GM23338 (cell line): ENCODE measurements at regions not wholly inside any gene's neighbourhood (a gene's known extent, or its start where the extent isn't known, plus 50 kb on each side); places are given as distances from the start of the nearest gene placed in this dataset.

Experiments
- CREB1 ChIP-seq: fragments of 250-450 bp; sonication (Bioruptor Pico); IDR thresholded peaks from 2 replicates; pipeline ENCODE4 v1.5.0; 2020; ENCODE audit warnings: low read depth, mild to moderate bottlenecking, moderate library complexity
- CTCF ChIP-seq, 2 experiments: fragments of 200-600 bp in 1 of 2; sonication (generic) in 1 of 2; conservative IDR thresholded peaks; 2 replicates each; pipeline versions ENCODE4 v1.5.1 to v1.6.1; 2016 to 2017; ENCODE audit warnings: antibody characterized with exemption in 2 of 2, low read depth in 2 of 2, mild to moderate bottlenecking in 2 of 2, moderate library complexity in 1 of 2
- EZH2 ChIP-seq: fragments of 200-600 bp; sonication (generic); IDR thresholded peaks from one replicate; pipeline ENCODE4 v1.8.0; 2017; ENCODE audit warnings: antibody characterized with exemption, mild to moderate bottlenecking, low read depth; ENCODE audit not compliant: unreplicated experiment
- EZH2phosphoT487 ChIP-seq: fragments of 200-600 bp; sonication (generic); IDR thresholded peaks from one replicate; pipeline ENCODE4 v1.8.1; 2018; ENCODE audit warnings: antibody characterized with exemption; ENCODE audit not compliant: unreplicated experiment
- JUNB ChIP-seq: IDR thresholded peaks from one replicate; pipeline ENCODE4 v1.6.1; 2016; ENCODE audit warnings: antibody characterized with exemption; ENCODE audit not compliant: unreplicated experiment
- POLR2AphosphoS5 ChIP-seq: IDR thresholded peaks from 2 replicates; pipeline ENCODE4 v1.6.1; 2016; ENCODE audit warnings: antibody characterized with exemption, low read depth
- ZNF114 ChIP-seq: fragments of 250-450 bp; sonication (Bioruptor Pico); IDR thresholded peaks from 2 replicates; pipeline ENCODE4 v1.5.0; 2020; ENCODE audit warnings: mild to moderate bottlenecking, moderate library complexity
- ZNF331 ChIP-seq: fragments of 250-450 bp; sonication (Bioruptor Pico); IDR thresholded peaks from 2 replicates; pipeline ENCODE4 v1.5.0; 2020; ENCODE audit warnings: low read depth, mild to moderate bottlenecking, moderate library complexity
- TF ChIP-seq, protein P1 (sequence below): IDR thresholded peaks from one replicate; pipeline ENCODE4 v1.6.1; 2018; ENCODE audit warnings: antibody characterized with exemption; ENCODE audit not compliant: unreplicated experiment

GRCh38 chr6:76683985-76684384 lies 611.5 kb upstream of the IMPG1 start:
- TF ChIP-seq POLR2AphosphoS5, result no peak
- TF ChIP-seq EZH2, result no peak
- TF ChIP-seq CTCF (conservative IDR thresholded peaks at IDR 0.05; ENCODE audit: low read depth in 2 of 2), result no peak
- no peak for TF ChIP-seq ZNF331 (CRISPR knock-in tag)
- no peak for TF ChIP-seq CREB1 (CRISPR knock-in tag)
- TF ChIP-seq, protein P1, sequence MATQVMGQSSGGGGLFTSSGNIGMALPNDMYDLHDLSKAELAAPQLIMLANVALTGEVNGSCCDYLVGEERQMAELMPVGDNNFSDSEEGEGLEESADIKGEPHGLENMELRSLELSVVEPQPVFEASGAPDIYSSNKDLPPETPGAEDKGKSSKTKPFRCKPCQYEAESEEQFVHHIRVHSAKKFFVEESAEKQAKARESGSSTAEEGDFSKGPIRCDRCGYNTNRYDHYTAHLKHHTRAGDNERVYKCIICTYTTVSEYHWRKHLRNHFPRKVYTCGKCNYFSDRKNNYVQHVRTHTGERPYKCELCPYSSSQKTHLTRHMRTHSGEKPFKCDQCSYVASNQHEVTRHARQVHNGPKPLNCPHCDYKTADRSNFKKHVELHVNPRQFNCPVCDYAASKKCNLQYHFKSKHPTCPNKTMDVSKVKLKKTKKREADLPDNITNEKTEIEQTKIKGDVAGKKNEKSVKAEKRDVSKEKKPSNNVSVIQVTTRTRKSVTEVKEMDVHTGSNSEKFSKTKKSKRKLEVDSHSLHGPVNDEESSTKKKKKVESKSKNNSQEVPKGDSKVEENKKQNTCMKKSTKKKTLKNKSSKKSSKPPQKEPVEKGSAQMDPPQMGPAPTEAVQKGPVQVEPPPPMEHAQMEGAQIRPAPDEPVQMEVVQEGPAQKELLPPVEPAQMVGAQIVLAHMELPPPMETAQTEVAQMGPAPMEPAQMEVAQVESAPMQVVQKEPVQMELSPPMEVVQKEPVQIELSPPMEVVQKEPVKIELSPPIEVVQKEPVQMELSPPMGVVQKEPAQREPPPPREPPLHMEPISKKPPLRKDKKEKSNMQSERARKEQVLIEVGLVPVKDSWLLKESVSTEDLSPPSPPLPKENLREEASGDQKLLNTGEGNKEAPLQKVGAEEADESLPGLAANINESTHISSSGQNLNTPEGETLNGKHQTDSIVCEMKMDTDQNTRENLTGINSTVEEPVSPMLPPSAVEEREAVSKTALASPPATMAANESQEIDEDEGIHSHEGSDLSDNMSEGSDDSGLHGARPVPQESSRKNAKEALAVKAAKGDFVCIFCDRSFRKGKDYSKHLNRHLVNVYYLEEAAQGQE, result no peak
- no peak for TF ChIP-seq JUNB
- TF ChIP-seq EZH2phosphoT487, result no peak
- no peak for TF ChIP-seq ZNF114
